ENCODE measurements at regions not wholly inside any gene's neighbourhood (a gene's known extent, or its start where the extent isn't known, plus 50 kb on each side); places are given as distances from the start of the nearest gene placed in this dataset.

GRCh38 chr5:85204289-85204688 lies 819.6 kb upstream of the EDIL3 start:
- TF ChIP-seq POLR2A (IDR thresholded peaks at IDR 0.05; ENCODE audit: low read length) = no peak
- no peak for TF ChIP-seq GATA1 (IDR thresholded peaks at IDR 0.05; ENCODE audit: low read depth, low read length)

All from erythroblast (primary cell).